HG03378 (cell line): ENCODE measurements at regions not wholly inside any gene's neighbourhood (a gene's known extent, or its start where the extent isn't known, plus 50 kb on each side); places are given as distances from the start of the nearest gene placed in this dataset.

Experiments
- ATAC-seq: cut with Tn5 transposase; IDR thresholded peaks from one replicate; pipeline ENCODE4 v1.9.1; 2021; ENCODE audit warnings: mild to moderate bottlenecking, moderate library complexity; ENCODE audit not compliant: unreplicated experiment

- ATAC-seq = no peak
Measured at GRCh38 chr2:128490321-128490720, 171.7 kb upstream of the HS6ST1 start.

DNA sequence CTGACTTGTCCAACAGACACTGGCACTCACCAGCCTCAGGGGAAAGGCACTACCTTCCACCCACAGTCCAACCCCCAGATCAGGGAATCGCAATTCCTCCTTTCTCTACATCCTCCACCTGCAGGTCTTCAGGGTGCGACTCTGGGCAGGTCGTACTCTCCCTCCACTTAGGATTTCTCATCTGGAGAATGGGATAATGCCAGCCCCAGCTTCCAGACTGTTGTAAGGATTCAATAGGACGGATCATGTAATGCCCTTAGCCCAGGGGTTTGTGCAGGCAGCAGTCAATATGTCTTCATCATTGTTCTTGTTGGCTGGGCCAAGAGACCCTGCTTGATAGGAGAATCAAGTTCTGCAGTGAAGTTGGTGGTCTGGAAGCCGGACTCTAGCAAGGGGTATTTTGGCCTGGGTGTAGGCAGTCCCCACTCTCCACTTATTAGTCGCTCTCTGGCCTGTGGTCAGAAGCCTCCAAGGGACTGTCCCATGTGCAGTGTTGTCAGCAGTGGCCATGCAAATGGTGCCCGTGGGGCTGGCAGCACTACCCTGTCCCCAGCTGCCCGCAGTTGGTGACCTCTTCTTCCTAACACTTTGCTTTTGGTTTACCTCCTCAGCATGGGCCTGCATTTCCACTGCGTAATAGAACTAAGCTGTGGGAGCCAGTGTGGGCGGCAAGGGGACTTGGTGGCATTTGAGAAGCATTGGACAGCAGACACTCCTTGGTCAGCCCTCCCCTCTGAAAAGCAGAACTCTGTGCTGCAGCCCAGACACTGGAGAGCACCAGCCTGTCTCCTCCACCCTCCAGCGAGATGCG is 172.4 kb upstream of the HS6ST1 start:
- no peak for ATAC-seq

DNA sequence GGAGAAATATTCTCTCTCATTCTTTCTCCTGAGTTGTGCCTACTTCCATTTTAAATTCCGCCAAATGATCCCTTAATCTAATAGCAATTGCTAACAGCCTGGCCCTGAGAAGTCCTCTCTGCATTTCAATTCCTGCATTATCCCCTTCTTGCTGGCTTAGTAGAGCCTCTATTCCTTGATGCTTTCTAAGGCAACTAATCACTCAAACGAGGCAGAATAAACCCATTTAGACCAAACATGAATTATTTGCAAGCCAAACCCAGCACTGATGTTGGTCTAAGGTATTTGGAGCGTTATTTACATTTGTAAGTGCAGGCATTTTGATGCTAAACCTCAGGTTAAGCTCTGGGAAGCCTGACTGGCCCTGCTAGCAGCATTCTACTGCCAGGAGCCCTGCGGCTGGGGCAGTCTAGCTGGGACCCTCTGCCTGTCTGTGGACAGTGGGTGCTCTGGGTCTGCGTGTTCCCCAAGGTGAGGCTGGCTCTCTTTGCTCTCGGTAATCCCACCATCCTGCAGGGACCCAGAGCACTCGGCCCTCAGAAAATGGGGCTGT is 173.1 kb upstream of the HS6ST1 start:
- no peak for ATAC-seq

GRCh38 chr2:128492966-128493811 is 174.5 kb upstream of the HS6ST1 start:
- no peak for ATAC-seq

DNA sequence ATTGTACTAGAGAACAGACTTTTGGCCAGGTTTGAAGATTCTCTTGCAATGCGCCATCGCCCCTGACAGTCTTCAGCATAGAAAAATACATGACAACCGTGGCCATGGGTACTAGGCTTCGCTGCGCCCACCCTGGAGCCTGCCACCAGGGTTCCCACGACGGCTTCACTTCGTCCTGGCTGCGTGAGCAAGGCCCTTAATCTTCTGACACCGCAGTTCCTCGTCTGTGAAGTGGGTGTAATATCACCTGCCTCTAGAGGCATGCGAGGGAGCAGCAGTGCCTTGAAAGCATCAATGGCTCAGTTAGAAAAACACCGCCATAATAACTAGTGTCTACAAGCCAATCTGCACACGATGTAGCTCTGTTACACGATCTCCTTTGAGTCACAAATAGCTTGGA is 175.2 kb upstream of the HS6ST1 start:
- ATAC-seq = no peak

DNA sequence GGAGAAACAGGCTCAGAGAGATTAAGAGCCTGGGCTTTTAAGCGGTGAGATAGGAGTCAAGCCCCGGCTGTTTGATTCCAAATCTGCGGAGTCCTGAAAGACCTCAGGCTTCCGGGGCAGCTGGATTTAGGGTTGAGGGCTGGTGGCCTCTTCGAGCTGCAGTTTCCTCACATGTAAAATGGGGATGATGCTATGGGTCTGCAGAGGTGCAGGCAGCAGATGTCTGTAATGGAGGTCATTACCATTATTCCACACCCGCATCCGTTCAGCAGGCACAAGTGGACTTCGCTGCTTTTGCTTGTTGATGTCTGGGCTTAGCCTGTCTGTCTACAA is 175.6 kb upstream of the HS6ST1 start:
- ATAC-seq = no peak

GRCh38 chr2:128494640-128495321 is 176.1 kb upstream of the HS6ST1 start:
- ATAC-seq = no peak

DNA sequence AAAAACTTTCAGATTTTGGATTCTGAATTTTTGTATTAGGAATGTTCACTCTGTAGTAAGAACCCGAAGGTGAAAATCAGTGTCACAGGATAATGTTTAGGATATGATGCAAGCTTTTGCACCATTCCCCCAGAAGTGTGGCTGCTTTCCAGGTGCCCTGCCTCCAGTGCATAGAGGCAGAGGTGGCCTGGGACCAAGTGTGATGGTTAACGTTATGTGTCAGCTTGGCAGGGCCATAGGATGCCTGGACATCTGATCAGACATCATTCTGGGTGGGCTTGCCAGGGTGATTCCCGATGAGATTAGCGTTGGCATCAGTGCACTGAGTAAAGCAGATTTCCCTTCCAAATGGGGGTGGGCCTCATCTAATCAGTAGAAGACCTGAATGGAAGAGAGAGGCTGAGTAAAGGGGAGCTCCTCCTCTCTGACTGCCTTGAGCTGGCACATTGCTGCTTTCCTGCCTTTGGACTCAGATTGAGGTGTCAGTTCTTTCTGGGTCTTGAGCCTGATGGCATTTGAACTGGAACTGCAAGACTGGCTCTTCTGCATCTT is 177.4 kb upstream of the HS6ST1 start:
- ATAC-seq = no peak

GRCh38 chr2:128496700-128497099 is 178.0 kb upstream of the HS6ST1 start:
- no peak for ATAC-seq

- no peak for ATAC-seq
Measured at GRCh38 chr2:128497461-128497860, 178.8 kb upstream of the HS6ST1 start.

- ATAC-seq = no peak
Measured at GRCh38 chr2:128498086-128498485, 179.4 kb upstream of the HS6ST1 start.

GRCh38 chr2:128498589-128498988 is 179.9 kb upstream of the HS6ST1 start:
- no peak for ATAC-seq

DNA sequence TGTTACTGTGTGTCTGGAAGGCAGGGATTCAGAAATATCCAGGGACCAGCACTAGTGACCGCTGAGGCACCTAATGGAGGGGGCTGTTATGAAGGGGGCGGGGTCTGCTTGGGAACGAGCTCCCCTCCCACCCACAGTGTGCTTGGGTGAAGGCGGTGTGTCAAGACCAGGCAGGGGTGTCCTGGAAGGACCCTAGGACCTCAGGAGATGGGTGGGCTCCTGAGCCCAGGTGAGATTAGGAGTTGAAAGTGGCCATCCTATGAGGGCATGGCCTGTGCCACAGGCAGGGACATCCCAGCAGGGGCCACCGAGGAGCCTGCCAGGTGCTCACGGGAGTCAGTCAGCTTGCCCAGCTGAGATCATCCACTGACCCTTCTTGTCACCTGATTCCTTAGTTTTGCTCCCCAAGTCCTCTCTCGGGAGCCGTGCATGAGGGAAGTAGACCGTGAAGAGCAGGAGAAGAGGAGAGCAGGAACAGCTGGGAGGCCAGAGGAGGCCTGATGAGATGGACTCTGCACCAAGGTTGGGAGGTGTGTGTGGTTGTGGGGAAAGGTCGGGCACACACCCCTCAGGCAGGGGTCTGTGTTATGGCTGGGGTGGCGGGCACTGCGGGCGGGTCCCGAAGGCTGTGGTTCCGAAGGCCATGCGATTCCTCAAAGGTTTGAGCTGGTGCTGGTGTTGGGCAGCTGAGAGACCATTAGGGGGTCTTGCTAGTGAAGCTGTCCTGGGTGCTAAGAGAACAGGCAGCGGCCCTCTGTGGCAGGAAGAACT is 180.9 kb upstream of the HS6ST1 start:
- no peak for ATAC-seq

DNA sequence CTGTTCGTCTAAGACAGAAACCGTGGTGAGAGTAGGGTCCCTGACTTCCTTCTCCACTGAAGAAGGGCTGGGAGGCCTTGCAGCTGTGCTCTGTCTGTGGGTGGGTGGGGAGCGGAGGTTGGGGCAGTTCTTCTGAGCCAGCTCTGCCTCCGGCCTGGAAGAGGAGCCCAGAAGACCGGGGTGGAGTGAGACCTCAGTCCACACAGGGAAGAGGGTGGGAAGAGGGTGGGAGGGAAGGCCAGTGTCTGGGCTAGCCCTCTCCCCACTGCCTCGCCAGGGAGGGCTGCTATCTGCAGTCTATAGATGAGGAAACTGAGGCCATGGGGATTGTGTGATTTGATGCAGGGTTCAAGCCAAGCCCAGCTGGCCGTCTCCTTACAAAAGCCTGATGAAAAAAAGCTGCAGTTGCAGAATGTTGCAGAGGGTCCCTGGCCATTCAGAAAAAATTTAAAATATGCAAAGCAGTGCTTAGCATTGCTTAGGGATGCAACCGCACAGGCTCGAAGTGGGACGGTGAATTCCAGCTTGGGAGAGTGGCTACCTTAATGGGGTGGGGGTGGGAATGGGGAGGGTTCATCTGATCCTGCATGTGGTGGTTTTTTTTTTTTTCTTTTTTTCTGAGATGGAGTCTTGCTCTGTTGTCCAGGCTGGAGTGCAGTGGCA is 181.6 kb upstream of the HS6ST1 start:
- ATAC-seq = no peak

- no peak for ATAC-seq
Measured at GRCh38 chr2:128501006-128501690, 182.5 kb upstream of the HS6ST1 start.

DNA sequence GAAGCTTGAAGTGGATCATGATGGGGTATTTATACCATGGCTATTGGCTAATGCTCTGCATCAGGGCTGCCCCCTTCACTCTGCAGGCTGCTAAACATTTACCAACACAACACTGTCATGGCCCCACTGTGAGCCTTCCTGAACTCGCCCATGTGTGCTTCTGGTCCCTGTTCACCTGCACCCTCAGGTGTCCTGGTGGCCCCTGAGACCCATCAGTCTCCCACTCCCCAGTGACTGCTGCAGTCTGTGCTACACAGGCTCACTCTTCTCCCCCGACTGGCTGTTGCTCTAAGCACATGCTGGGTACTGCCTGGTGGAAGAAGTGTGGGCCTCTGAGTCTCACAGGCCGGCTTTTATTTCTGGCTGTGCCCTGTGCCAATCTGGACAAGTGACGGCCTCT is 183.0 kb upstream of the HS6ST1 start:
- no peak for ATAC-seq

DNA sequence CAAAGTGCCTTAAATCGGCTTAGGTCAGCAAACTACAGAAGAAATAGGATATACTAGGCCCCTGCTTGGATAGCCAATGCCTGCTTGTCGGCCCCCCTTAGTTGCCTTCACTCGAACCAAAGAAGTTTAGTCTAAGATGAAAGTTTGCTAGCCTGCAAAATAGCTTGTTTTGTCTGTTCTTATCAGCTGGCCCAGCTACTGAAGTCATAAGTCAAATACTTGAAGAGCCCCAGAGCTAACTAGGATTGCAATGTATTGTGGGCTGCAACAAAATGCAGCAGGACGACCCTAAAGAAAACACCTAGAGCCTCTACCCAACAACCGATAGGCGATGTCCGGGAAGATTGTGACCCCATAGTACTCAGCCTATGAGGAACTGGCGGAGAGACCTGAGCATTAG is 183.5 kb upstream of the HS6ST1 start:
- ATAC-seq = no peak

DNA sequence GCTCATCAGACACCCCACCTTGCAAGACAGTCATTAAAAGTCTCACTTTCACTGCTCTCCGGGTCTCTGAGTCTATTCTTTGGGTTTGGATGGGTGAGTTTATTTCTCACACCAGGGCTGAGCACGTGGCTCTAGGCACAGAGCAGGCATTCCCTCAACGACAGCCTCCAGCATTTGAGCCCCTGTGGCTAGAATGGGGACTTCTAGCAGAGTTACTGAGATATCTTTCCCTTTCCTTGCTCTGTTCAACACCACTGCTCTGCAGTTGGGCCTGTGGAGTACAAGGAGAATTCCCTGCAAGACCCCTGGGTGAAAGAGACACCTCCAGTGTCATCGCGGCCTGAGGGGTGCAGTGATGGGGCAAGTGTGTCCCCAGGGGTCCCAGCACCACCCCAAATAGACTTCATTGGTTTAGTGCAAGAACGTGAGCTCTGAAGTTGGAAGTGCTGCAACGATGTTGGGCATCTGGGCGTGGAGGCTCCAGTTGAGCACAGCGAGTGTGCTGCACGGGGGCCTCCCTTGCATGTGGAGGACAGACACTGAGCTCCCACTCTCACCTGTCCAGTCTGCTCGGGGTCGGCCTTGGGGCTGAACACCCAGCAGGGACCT is 184.1 kb upstream of the HS6ST1 start:
- no peak for ATAC-seq
